ENCODE measurements at regions not wholly inside any gene's neighbourhood (a gene's known extent, or its start where the extent isn't known, plus 50 kb on each side); places are given as distances from the start of the nearest gene placed in this dataset.

- POLR2A ChIA-PET, result no interaction called here
- no peaks in the 10 kb centered on the region for H3K36me3 Mint-ChIP-seq (ENCODE audit: low read depth)
These were observed 109.7 kb downstream of the TMTC3 start for GRCh38 chr12:88251798-88252197.

GRCh38 chr12:88253371-88253978 lies 111.4 kb downstream of the TMTC3 start:
- no peaks in the 10 kb centered on the region for H3K4me1 Mint-ChIP-seq
- ChIA-PET POLR2A (no interaction called here), CTCF (no interaction called here)
- no peak overlapping the region for H3K27ac Mint-ChIP-seq
- no peaks in the 10 kb centered on the region for H3K36me3 Mint-ChIP-seq (ENCODE audit: low read depth)
- no peaks in the 10 kb centered on the region for H3K9me3 Mint-ChIP-seq
- H3K27me3 Mint-ChIP-seq, result peaks cover 3% of the 10 kb centered on the region
- no peak for DNase-seq
- H3K4me3 Mint-ChIP-seq, result no peak overlapping the region

More at GRCh38 chr12:88251798-88252197, 109.7 kb downstream of the TMTC3 start:
- no peak for DNase-seq
- CTCF ChIA-PET, result no interaction called here
- Mint-ChIP-seq H3K27ac (no peak overlapping the region), H3K4me3 (no peak overlapping the region), H3K27me3 (peaks cover 3% of the 10 kb centered on the region), H3K4me1 (no peaks in the 10 kb centered on the region), H3K9me3 (no peaks in the 10 kb centered on the region)

GRCh38 chr12:88255224-88255623 lies 113.1 kb downstream of the TMTC3 start:
- ChIA-PET POLR2A (no interaction called here), CTCF (no interaction called here)
- Mint-ChIP-seq H3K27ac (no peak overlapping the region), H3K9me3 (no peaks in the 10 kb centered on the region), H3K27me3 (peaks cover 3% of the 10 kb centered on the region), H3K4me3 (no peak overlapping the region), H3K4me1 (no peaks in the 10 kb centered on the region), H3K36me3 (ENCODE audit: low read depth) (no peaks in the 10 kb centered on the region)
- no peak for DNase-seq

- no peak for DNase-seq
- Mint-ChIP-seq H3K27me3 (peaks cover 3% of the 10 kb centered on the region), H3K27ac (no peak overlapping the region), H3K4me3 (no peak overlapping the region), H3K9me3 (no peaks in the 10 kb centered on the region), H3K4me1 (no peaks in the 10 kb centered on the region), H3K36me3 (ENCODE audit: low read depth) (no peaks in the 10 kb centered on the region)
- ChIA-PET CTCF (no interaction called here), POLR2A (no interaction called here)
These were observed 113.7 kb downstream of the TMTC3 start for GRCh38 chr12:88255847-88256246.

GRCh38 chr12:88258396-88258795 lies 116.3 kb downstream of the TMTC3 start:
- no peaks in the 10 kb centered on the region for H3K36me3 Mint-ChIP-seq (ENCODE audit: low read depth)
- no peak overlapping the region for H3K27ac Mint-ChIP-seq
- H3K4me3 Mint-ChIP-seq, result no peak overlapping the region
- ChIA-PET POLR2A (no interaction called here), CTCF (no interaction called here)
- peaks cover 3% of the 10 kb centered on the region for H3K27me3 Mint-ChIP-seq
- H3K9me3 Mint-ChIP-seq, result no peaks in the 10 kb centered on the region
- DNase-seq, result no peak
- H3K4me1 Mint-ChIP-seq, result no peaks in the 10 kb centered on the region

- POLR2A ChIA-PET, result no interaction called here
- H3K27me3 Mint-ChIP-seq, result no peaks in the 10 kb centered on the region
- H3K27ac Mint-ChIP-seq, result no peak overlapping the region
- no peaks in the 10 kb centered on the region for H3K4me1 Mint-ChIP-seq
- H3K4me3 Mint-ChIP-seq, result no peak overlapping the region
- no peaks in the 10 kb centered on the region for H3K36me3 Mint-ChIP-seq (ENCODE audit: low read depth)
- H3K9me3 Mint-ChIP-seq, result no peaks in the 10 kb centered on the region
- DNase-seq, result no peak
- CTCF ChIA-PET, result no interaction called here
These were observed 124.8 kb downstream of the TMTC3 start for GRCh38 chr12:88266806-88267360.

- H3K27ac Mint-ChIP-seq, result no peak overlapping the region
- H3K36me3 Mint-ChIP-seq (ENCODE audit: low read depth), result no peaks in the 10 kb centered on the region
- no peaks in the 10 kb centered on the region for H3K27me3 Mint-ChIP-seq
- DNase-seq, result no peak
- POLR2A ChIA-PET, result no interaction called here
- no peaks in the 10 kb centered on the region for H3K4me1 Mint-ChIP-seq
- no peak overlapping the region for H3K4me3 Mint-ChIP-seq
- CTCF ChIA-PET, result no interaction called here
- H3K9me3 Mint-ChIP-seq, result no peaks in the 10 kb centered on the region
These were observed 125.5 kb downstream of the TMTC3 start for GRCh38 chr12:88267630-88268029.

- Mint-ChIP-seq H3K36me3 (ENCODE audit: low read depth) (no peaks in the 10 kb centered on the region), H3K4me3 (no peak overlapping the region), H3K27me3 (no peaks in the 10 kb centered on the region), H3K27ac (no peak overlapping the region), H3K4me1 (no peaks in the 10 kb centered on the region), H3K9me3 (no peaks in the 10 kb centered on the region)
- DNase-seq, result no peak
- CTCF ChIA-PET, result no interaction called here
- POLR2A ChIA-PET, result no interaction called here
These were observed 130.3 kb downstream of the TMTC3 start for GRCh38 chr12:88272456-88272855.

GRCh38 chr12:88273450-88273849 lies 131.3 kb downstream of the TMTC3 start:
- Mint-ChIP-seq H3K36me3 (ENCODE audit: low read depth) (no peaks in the 10 kb centered on the region), H3K4me1 (no peaks in the 10 kb centered on the region), H3K9me3 (no peaks in the 10 kb centered on the region), H3K27me3 (no peaks in the 10 kb centered on the region), H3K4me3 (no peak overlapping the region), H3K27ac (no peak overlapping the region)
- ChIA-PET CTCF (no interaction called here), POLR2A (no interaction called here)
- no peak for DNase-seq

GRCh38 chr12:88273875-88274274 lies 131.8 kb downstream of the TMTC3 start:
- H3K27me3 Mint-ChIP-seq, result no peaks in the 10 kb centered on the region
- no peak for DNase-seq
- CTCF ChIA-PET, result no interaction called here
- no peaks in the 10 kb centered on the region for H3K9me3 Mint-ChIP-seq
- H3K4me3 Mint-ChIP-seq, result no peak overlapping the region
- no peak overlapping the region for H3K27ac Mint-ChIP-seq
- no peaks in the 10 kb centered on the region for H3K36me3 Mint-ChIP-seq (ENCODE audit: low read depth)
- no peaks in the 10 kb centered on the region for H3K4me1 Mint-ChIP-seq
- POLR2A ChIA-PET, result no interaction called here

- CTCF ChIA-PET, result no interaction called here
- POLR2A ChIA-PET, result no interaction called here
- H3K9me3 Mint-ChIP-seq, result peaks cover 1% of the 10 kb centered on the region
- no peaks in the 10 kb centered on the region for H3K4me1 Mint-ChIP-seq
- DNase-seq, result no peak
- H3K27me3 Mint-ChIP-seq, result no peaks in the 10 kb centered on the region
- H3K36me3 Mint-ChIP-seq (ENCODE audit: low read depth), result no peaks in the 10 kb centered on the region
- no peak overlapping the region for H3K4me3 Mint-ChIP-seq
- H3K27ac Mint-ChIP-seq, result no peak overlapping the region
These were observed 149.5 kb downstream of the TMTC3 start for GRCh38 chr12:88291498-88292131.

- H3K27ac Mint-ChIP-seq, result no peak overlapping the region
- POLR2A ChIA-PET, result no interaction called here
- DNase-seq, result no peak
These were observed 156.0 kb downstream of the TMTC3 start for GRCh38 chr12:88298014-88298682.

GRCh38 chr12:88298761-88299242 lies 156.7 kb downstream of the TMTC3 start:
- no peak overlapping the region for H3K4me3 Mint-ChIP-seq
- no peak for DNase-seq
- ChIA-PET CTCF (interaction anchor here (1.2 to 2.2 kb wide), 2 partner anchors 10 to 81 kb away, joined by 3 to 6 read pairs; no protein-coding TSS in a partner anchor), POLR2A (no interaction called here)
- H3K36me3 Mint-ChIP-seq (ENCODE audit: low read depth), result no peaks in the 10 kb centered on the region
- H3K9me3 Mint-ChIP-seq, result no peaks in the 10 kb centered on the region
- peaks cover 15% of the 10 kb centered on the region for H3K4me1 Mint-ChIP-seq
- no peak overlapping the region for H3K27ac Mint-ChIP-seq
- peaks cover 2% of the 10 kb centered on the region for H3K27me3 Mint-ChIP-seq

More at GRCh38 chr12:88298014-88298682, 156.0 kb downstream of the TMTC3 start:
- H3K4me3 Mint-ChIP-seq, result no peak overlapping the region
- no peaks in the 10 kb centered on the region for H3K9me3 Mint-ChIP-seq
- CTCF ChIA-PET, result interaction anchor here (1.2 kb wide), 1 partner anchor 80 kb away, joined by 3 read pairs; no protein-coding TSS in a partner anchor
- H3K36me3 Mint-ChIP-seq (ENCODE audit: low read depth), result no peaks in the 10 kb centered on the region
- H3K27me3 Mint-ChIP-seq, result peaks cover 2% of the 10 kb centered on the region
- peaks cover 15% of the 10 kb centered on the region for H3K4me1 Mint-ChIP-seq

All from activated CD4-positive, alpha-beta T cell treated with anti-CD3 and anti-CD28 coated beads, Interleukin-2, amount 10 ng/mL, durations not matched to agents 7 days and 5 days (primary cell).